PC-3 (cell line): ENCODE measurements at regions not wholly inside any gene's neighbourhood (a gene's known extent, or its start where the extent isn't known, plus 50 kb on each side); places are given as distances from the start of the nearest gene placed in this dataset.

Experiments used
- CTCF ChIP-seq: fragments of 300-600 bp; sonication (generic); conservative IDR thresholded peaks from 2 replicates; pipeline ENCODE4 v1.5.1; 2017; ENCODE audit warnings: antibody characterized with exemption, low read depth, mild to moderate bottlenecking, low read length
- EZH2 ChIP-seq: fragments of 300-600 bp; sonication (generic); IDR thresholded peaks from one replicate; pipeline ENCODE4 v1.6.1; 2017; ENCODE audit warnings: antibody characterized with exemption, mild to moderate bottlenecking, low read length; ENCODE audit not compliant: unreplicated experiment
- EZH2phosphoT487 ChIP-seq: fragments of 300-600 bp; sonication (generic); IDR thresholded peaks from 2 replicates; pipeline ENCODE4 v1.6.1; 2018; ENCODE audit warnings: mild to moderate bottlenecking, antibody characterized with exemption, low read length, borderline replicate concordance

GRCh38 chr2:132270981-132271546 is 109.3 kb upstream of the ANKRD30BL start:
- TF ChIP-seq CTCF (no peak), EZH2phosphoT487 (no peak), EZH2 (no peak)
